ENCODE measurements at regions not wholly inside any gene's neighbourhood (a gene's known extent, or its start where the extent isn't known, plus 50 kb on each side); places are given as distances from the start of the nearest gene placed in this dataset.
"Not testable (repeated sequence)": the region's sequence is repeated elsewhere in the genome, so short reads cannot be mapped to it uniquely, and the experiment has no call there.

DNA sequence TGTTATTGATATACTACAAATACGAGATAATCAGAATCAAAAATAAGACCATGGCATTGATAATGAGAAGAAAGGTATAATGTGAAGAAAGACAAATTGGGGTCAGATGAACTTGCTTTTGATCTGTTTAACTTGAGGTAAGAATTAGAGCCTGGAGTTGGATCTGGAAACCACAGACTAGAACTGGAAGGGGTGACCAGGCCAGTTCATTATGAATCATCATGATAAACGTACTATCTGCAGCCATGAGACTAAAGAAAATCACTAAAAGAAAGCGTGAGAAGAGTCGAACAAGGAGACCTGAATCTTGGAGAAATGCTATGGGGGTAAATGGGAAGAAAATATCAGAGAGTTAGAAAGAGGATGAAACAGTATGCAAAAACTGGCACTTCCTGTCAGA is 967.5 kb downstream of the NR2F1-AS1 start:
- H3K27ac ChIP-seq (ENCODE audit: low read depth, low read length, severe bottlenecking): no peak overlapping the region
- no peaks in the 10 kb centered on the region for H3K4me1 ChIP-seq (ENCODE audit: control insufficient read depth, insufficient read depth, low read length, poor library complexity, severe bottlenecking)
- 94 to 100% methylated on average over 2 of the region's 4 CpGs for WGBS, 2 experiments (ENCODE audit: insufficient coverage in 2 of 2)
- H3K4me3 ChIP-seq (ENCODE audit: extremely low read depth, insufficient read depth, low read length, poor library complexity, severe bottlenecking): no peak overlapping the region
- no peaks in the 10 kb centered on the region for H3K36me3 ChIP-seq (ENCODE audit: control insufficient read depth, insufficient read depth, low read length)
- H3K9me3 ChIP-seq (ENCODE audit: control insufficient read depth, low read length): no peaks in the 10 kb centered on the region

GRCh38 chr5:92610435-92610834 is 970.6 kb downstream of the NR2F1-AS1 start:
- H3K4me3 ChIP-seq (ENCODE audit: extremely low read depth, insufficient read depth, low read length, poor library complexity, severe bottlenecking); H3K27ac ChIP-seq (ENCODE audit: low read depth, low read length, severe bottlenecking); H3K9me3 ChIP-seq (ENCODE audit: control insufficient read depth, low read length); H3K36me3 ChIP-seq (ENCODE audit: control insufficient read depth, insufficient read depth, low read length); H3K4me1 ChIP-seq (ENCODE audit: control insufficient read depth, insufficient read depth, low read length, poor library complexity, severe bottlenecking): not testable (repeated sequence)

DNA sequence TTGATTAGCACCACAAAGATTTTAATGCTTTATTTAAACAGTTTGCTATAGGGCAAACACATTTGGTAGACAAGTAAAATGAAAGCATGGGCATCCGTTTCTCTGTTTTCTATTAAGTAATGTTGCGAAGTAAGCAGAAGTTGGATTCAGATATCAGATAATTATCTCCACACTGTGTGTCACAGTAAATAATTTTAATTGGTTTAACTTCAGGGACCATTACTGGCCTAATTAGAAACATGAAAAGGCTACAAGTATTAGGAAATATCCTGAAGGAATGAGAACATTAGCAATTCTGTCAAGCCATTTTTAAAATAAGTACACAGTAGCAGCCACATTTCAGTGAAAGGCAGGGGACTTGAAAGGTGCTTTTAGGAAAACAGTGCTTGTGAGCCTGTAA is 975.4 kb downstream of the NR2F1-AS1 start:
- no CpG with 5 or more reads among the region's 2 CpGs for WGBS, 2 experiments (ENCODE audit: insufficient coverage in 2 of 2)
- Histone ChIP-seq H3K36me3 (ENCODE audit: control insufficient read depth, insufficient read depth, low read length) (no peaks in the 10 kb centered on the region), H3K4me3 (ENCODE audit: extremely low read depth, insufficient read depth, low read length, poor library complexity, severe bottlenecking) (no peak overlapping the region), H3K4me1 (ENCODE audit: control insufficient read depth, insufficient read depth, low read length, poor library complexity, severe bottlenecking) (no peaks in the 10 kb centered on the region), H3K27ac (ENCODE audit: low read depth, low read length, severe bottlenecking) (no peak overlapping the region), H3K9me3 (ENCODE audit: control insufficient read depth, low read length) (no peaks in the 10 kb centered on the region)

- no peaks in the 10 kb centered on the region for H3K36me3 ChIP-seq (ENCODE audit: control insufficient read depth, insufficient read depth, low read length)
- H3K4me1 ChIP-seq (ENCODE audit: control insufficient read depth, insufficient read depth, low read length, poor library complexity, severe bottlenecking): no peaks in the 10 kb centered on the region
- 80% methylated on average over 1 of the region's 1 CpG; no CpG with 5 or more reads in 1 of the 2 experiments for WGBS, 2 experiments (ENCODE audit: insufficient coverage in 2 of 2)
- H3K27ac ChIP-seq (ENCODE audit: low read depth, low read length, severe bottlenecking): no peak overlapping the region
- H3K4me3 ChIP-seq (ENCODE audit: extremely low read depth, insufficient read depth, low read length, poor library complexity, severe bottlenecking): no peak overlapping the region
- no peaks in the 10 kb centered on the region for H3K9me3 ChIP-seq (ENCODE audit: control insufficient read depth, low read length)
Observed at GRCh38 chr5:92599217-92599810, 981.7 kb downstream of the NR2F1-AS1 start.

GRCh38 chr5:92594031-92594430 is 987.0 kb downstream of the NR2F1-AS1 start:
- Histone ChIP-seq H3K36me3 (ENCODE audit: control insufficient read depth, insufficient read depth, low read length) (no peaks in the 10 kb centered on the region), H3K9me3 (ENCODE audit: control insufficient read depth, low read length) (no peaks in the 10 kb centered on the region), H3K4me3 (ENCODE audit: extremely low read depth, insufficient read depth, low read length, poor library complexity, severe bottlenecking) (no peak overlapping the region), H3K4me1 (ENCODE audit: control insufficient read depth, insufficient read depth, low read length, poor library complexity, severe bottlenecking) (no peaks in the 10 kb centered on the region), H3K27ac (ENCODE audit: low read depth, low read length, severe bottlenecking) (no peak overlapping the region)

DNA sequence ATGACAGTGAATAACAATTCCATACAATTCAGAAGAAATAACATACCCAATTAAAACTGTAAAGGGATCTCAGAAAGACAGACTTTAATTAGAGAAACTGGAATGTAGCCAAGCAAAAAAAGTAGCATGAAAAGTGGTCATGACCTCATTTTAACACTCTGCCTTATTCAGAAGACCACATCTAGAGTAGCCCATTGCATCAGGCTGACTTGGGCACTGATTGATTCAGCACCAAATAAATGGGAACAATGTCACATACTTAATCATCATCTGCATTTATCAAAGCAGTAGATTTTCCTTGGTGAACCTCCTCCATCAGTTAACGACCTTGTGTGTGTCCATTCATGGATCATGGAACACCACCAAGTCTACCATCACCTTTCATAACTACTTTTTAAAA is 992.1 kb downstream of the NR2F1-AS1 start:
- Histone ChIP-seq H3K27ac (ENCODE audit: low read depth, low read length, severe bottlenecking) (no peak overlapping the region), H3K4me1 (ENCODE audit: control insufficient read depth, insufficient read depth, low read length, poor library complexity, severe bottlenecking) (no peaks in the 10 kb centered on the region), H3K4me3 (ENCODE audit: extremely low read depth, insufficient read depth, low read length, poor library complexity, severe bottlenecking) (no peak overlapping the region), H3K9me3 (ENCODE audit: control insufficient read depth, low read length) (no peaks in the 10 kb centered on the region), H3K36me3 (ENCODE audit: control insufficient read depth, insufficient read depth, low read length) (no peaks in the 10 kb centered on the region)
- WGBS, 2 experiments (ENCODE audit: insufficient coverage in 2 of 2): no CpG with 5 or more reads among the region's 1 CpG

DNA sequence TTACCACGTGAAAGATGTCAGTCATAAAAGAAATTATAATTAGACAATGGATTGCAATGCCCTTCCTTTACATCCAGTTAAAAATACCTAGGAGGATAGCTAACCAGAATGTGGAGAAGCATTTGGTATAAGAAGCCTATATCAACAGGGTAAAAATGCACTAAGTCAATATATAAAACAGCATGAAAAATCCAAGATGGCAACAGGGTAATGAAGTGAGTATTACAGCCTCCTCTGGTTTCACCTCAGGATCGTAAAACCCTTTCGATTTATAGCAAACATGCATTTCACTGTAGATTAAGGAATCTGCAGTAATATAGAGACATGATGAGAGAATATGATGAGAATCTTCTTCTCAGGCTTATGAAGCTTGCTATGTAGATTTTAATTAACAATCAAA is 999.3 kb downstream of the NR2F1-AS1 start:
- Histone ChIP-seq H3K9me3 (ENCODE audit: control insufficient read depth, low read length) (no peaks in the 10 kb centered on the region), H3K27ac (ENCODE audit: low read depth, low read length, severe bottlenecking) (no peak overlapping the region), H3K4me3 (ENCODE audit: extremely low read depth, insufficient read depth, low read length, poor library complexity, severe bottlenecking) (no peak overlapping the region), H3K36me3 (ENCODE audit: control insufficient read depth, insufficient read depth, low read length) (no peaks in the 10 kb centered on the region), H3K4me1 (ENCODE audit: control insufficient read depth, insufficient read depth, low read length, poor library complexity, severe bottlenecking) (no peaks in the 10 kb centered on the region)
- WGBS, 2 experiments (ENCODE audit: insufficient coverage in 2 of 2): no CpG with 5 or more reads among the region's 3 CpGs

- Histone ChIP-seq H3K27ac (ENCODE audit: low read depth, low read length, severe bottlenecking) (no peak overlapping the region), H3K36me3 (ENCODE audit: control insufficient read depth, insufficient read depth, low read length) (no peaks in the 10 kb centered on the region), H3K9me3 (ENCODE audit: control insufficient read depth, low read length) (no peaks in the 10 kb centered on the region), H3K4me1 (ENCODE audit: control insufficient read depth, insufficient read depth, low read length, poor library complexity, severe bottlenecking) (no peaks in the 10 kb centered on the region), H3K4me3 (ENCODE audit: extremely low read depth, insufficient read depth, low read length, poor library complexity, severe bottlenecking) (no peak overlapping the region)
Observed at GRCh38 chr5:92581249-92581648, 999.8 kb downstream of the NR2F1-AS1 start.

- Histone ChIP-seq H3K9me3 (ENCODE audit: control insufficient read depth, low read length) (no peaks in the 10 kb centered on the region), H3K36me3 (ENCODE audit: control insufficient read depth, insufficient read depth, low read length) (no peaks in the 10 kb centered on the region), H3K4me1 (ENCODE audit: control insufficient read depth, insufficient read depth, low read length, poor library complexity, severe bottlenecking) (no peaks in the 10 kb centered on the region), H3K4me3 (ENCODE audit: extremely low read depth, insufficient read depth, low read length, poor library complexity, severe bottlenecking) (no peak overlapping the region), H3K27ac (ENCODE audit: low read depth, low read length, severe bottlenecking) (no peak overlapping the region)
- WGBS, 2 experiments (ENCODE audit: insufficient coverage in 2 of 2): 86 to 100% methylated on average over 1 of the region's 2 CpGs
Observed at GRCh38 chr5:92580814-92581213, 1000.2 kb downstream of the NR2F1-AS1 start.

DNA sequence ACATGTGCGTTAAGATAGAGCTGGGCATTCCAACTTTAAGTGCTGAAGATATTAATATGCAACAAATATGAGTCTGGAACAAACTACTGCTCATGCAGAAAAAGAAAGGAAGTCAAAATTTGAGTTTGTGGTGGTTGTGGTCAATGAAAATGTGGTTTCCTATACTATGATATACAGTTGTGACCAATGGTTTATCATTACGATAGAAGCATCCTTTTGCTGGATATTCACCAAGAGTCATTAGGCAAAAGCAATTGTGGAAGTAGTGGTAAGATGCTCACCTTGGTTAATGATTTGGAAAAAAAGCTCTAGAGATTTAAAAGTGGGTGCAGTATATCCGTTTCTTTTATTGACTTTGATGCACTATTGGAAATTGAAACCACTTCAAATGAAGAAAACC is 1007.0 kb downstream of the NR2F1-AS1 start:
- Histone ChIP-seq H3K4me1 (ENCODE audit: control insufficient read depth, insufficient read depth, low read length, poor library complexity, severe bottlenecking) (no peaks in the 10 kb centered on the region), H3K36me3 (ENCODE audit: control insufficient read depth, insufficient read depth, low read length) (no peaks in the 10 kb centered on the region), H3K27ac (ENCODE audit: low read depth, low read length, severe bottlenecking) (no peak overlapping the region), H3K9me3 (ENCODE audit: control insufficient read depth, low read length) (no peaks in the 10 kb centered on the region), H3K4me3 (ENCODE audit: extremely low read depth, insufficient read depth, low read length, poor library complexity, severe bottlenecking) (no peak overlapping the region)
- WGBS, 2 experiments (ENCODE audit: insufficient coverage in 2 of 2): 100% methylated on average over 1 of the region's 3 CpGs; no CpG with 5 or more reads in 1 of the 2 experiments

GRCh38 chr5:92568522-92568921 is 1012.5 kb downstream of the NR2F1-AS1 start:
- WGBS, 2 experiments (ENCODE audit: insufficient coverage in 2 of 2): no CpG with 5 or more reads among the region's 2 CpGs
- Histone ChIP-seq H3K4me3 (ENCODE audit: extremely low read depth, insufficient read depth, low read length, poor library complexity, severe bottlenecking) (no peak overlapping the region), H3K9me3 (ENCODE audit: control insufficient read depth, low read length) (no peaks in the 10 kb centered on the region), H3K36me3 (ENCODE audit: control insufficient read depth, insufficient read depth, low read length) (no peaks in the 10 kb centered on the region), H3K4me1 (ENCODE audit: control insufficient read depth, insufficient read depth, low read length, poor library complexity, severe bottlenecking) (no peaks in the 10 kb centered on the region), H3K27ac (ENCODE audit: low read depth, low read length, severe bottlenecking) (no peak overlapping the region)
